Transverse colon (tissue), 4 donors: ENCODE measurements at regions not wholly inside any gene's neighbourhood (a gene's known extent, or its start where the extent isn't known, plus 50 kb on each side); places are given as distances from the start of the nearest gene placed in this dataset.

Experiments used
- DNase-seq: peaks from one replicate; pipeline ENCODE4 v3.0.0-alpha.2; 2019
- H3K27ac ChIP-seq, 4 donors: fragments of 200-600 bp; sonication (generic); 2 replicates each; pipeline ENCODE4 v1.5.1; 2016 to 2018; ENCODE audit warnings: inconsistent platforms in 4 of 4
- H3K27me3 ChIP-seq: fragments of 200-600 bp; sonication (generic); 2 replicates; pipeline ENCODE4 v1.5.1; 2017; ENCODE audit warnings: inconsistent platforms
- H3K36me3 ChIP-seq, 4 donors: fragments of 200-600 bp; sonication (generic); 2 replicates each; pipeline ENCODE4 v1.5.1; 2017 to 2019; ENCODE audit warnings: inconsistent platforms in 4 of 4
- H3K4me1 ChIP-seq, 4 donors: fragments of 200-600 bp; sonication (generic); 2 replicates each; pipeline ENCODE4 v1.5.1; 2017 to 2020; ENCODE audit warnings: inconsistent platforms in 4 of 4
- H3K4me3 ChIP-seq, 4 donors: fragments of 200-600 bp; sonication (generic); 1 replicate in 1 of 4; 2 replicates in 3 of 4; pipeline versions ENCODE4 v1.5.1 to v1.6.1; 2017 to 2019; ENCODE audit warnings: inconsistent platforms in 4 of 4
- H3K9me3 ChIP-seq, 2 donors: fragments of 200-600 bp; sonication (generic); 2 replicates each; pipeline ENCODE4 v1.5.1; 2017 to 2019; ENCODE audit warnings: inconsistent platforms in 2 of 2
- CTCF ChIP-seq, 5 experiments: fragments of 200-600 bp in 3 of 5; fragments of 450-650 bp in 2 of 5; sonication (generic) in 3 of 5; IDR thresholded peaks; 1 replicate in 2 of 5; 2 replicates in 3 of 5; pipeline ENCODE4 v1.5.1; 2016 to 2017; ENCODE audit warnings: antibody characterized with exemption in 5 of 5, inconsistent platforms in 3 of 5, mild to moderate bottlenecking in 2 of 5, moderate library complexity in 1 of 5
- EP300 ChIP-seq: sonication (generic); formaldehyde crosslinking; IDR thresholded peaks from one replicate; pipeline ENCODE4 v1.6.1; 2017; ENCODE audit warnings: antibody characterized with exemption, low read depth
- POLR2A ChIP-seq: fragments of 450-650 bp; IDR thresholded peaks from one replicate; pipeline ENCODE4 v1.6.1; 2016; ENCODE audit warnings: antibody characterized with exemption, mild to moderate bottlenecking, moderate library complexity
- POLR2AphosphoS5 ChIP-seq, 3 donors: sonication (generic); formaldehyde crosslinking; IDR thresholded peaks; one replicate each; pipeline ENCODE4 v1.6.1; 2016; ENCODE audit warnings: antibody characterized with exemption in 3 of 3
- WGBS, 2 donors: methylation state at CpG; one replicate each; pipeline ENCODE4 v1.1.5; 2018; ENCODE audit warnings: low coverage in 1 of 2; 5-methylcytosine and 5-hydroxymethylcytosine counted together
- in situ Hi-C, 4 donors: fragments of 200-750 bp; cut with MboI; loops; one replicate each; pipeline versions ENCODE4 v1.15.0 to v1.15.1; 2017; ENCODE audit warnings: low sequenced_read_pairs in 3 of 4, low pct_ligation_motif_present in 1 of 4, low pct_unique_long_range_greater_than_20kb in 1 of 4
- intact Hi-C: fragments of 100-400 bp; cut with DNase I; formaldehyde crosslinking; loops from one replicate; pipeline ENCODE4 v1.15.1; 2023; ENCODE audit warnings: low total_unique reads

DNA sequence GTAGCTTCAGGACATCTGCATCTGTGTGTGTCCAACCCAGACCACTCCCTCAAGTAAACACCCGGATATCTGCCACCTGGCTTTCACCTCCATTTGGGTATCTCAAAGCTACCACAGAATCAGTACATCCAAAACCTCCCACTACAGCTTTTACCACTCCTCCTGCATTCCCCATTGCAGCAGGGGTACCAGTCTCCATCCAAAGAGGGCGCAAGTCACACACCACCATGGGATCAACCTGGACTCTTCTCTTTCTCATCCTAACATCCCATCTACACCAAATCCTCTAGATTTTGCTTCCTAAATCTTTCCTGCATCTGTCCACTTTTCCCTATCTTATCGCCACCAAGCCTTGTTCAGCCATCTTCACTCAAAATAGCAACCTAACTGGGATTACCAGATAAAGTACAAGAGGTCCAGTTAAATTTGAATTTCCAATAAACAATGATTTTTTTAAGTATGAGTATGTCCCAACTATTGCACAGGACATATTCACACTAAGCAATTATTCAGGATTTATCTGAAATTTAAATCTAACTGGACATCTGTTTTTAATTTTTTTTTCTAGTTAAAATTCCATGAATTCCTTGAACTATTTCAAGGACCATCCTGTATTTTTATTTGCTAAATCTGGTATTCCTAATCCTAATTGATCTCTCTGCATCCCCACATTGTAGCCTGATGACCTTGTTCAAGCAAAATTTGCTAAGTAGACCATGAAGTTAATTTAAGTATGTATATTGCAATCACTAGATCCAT lies 164.3 kb upstream of the MLN start:
- Histone ChIP-seq H3K4me1 (no peaks in the 10 kb centered on the region), H3K9me3 (peaks cover 0 to 11% of the 10 kb centered on the region in 2 donors), H3K27ac (no peak overlapping the region), H3K27me3 (peaks cover 4% of the 10 kb centered on the region), H3K36me3 (no peaks in the 10 kb centered on the region), H3K4me3 (no peak overlapping the region)
- intact Hi-C loops = no loop called here
- TF ChIP-seq POLR2A = no peak
- TF ChIP-seq EP300 = no peak
- peak in 4 of 5 experiments; percentile 38 to 53 (median 44) for TF ChIP-seq CTCF (IDR thresholded peaks at IDR 0.05)
- no peak for TF ChIP-seq POLR2AphosphoS5 (IDR thresholded peaks at IDR 0.05)
- WGBS, 2 donors = 37 to 50% methylated on average over 2 to 3 of the region's 3 CpGs
- peak; percentile 37 for DNase-seq
- in situ Hi-C loops = no loop called here

- H3K27me3 ChIP-seq = no peaks in the 10 kb centered on the region
- in situ Hi-C loops (no loop called here), intact Hi-C loops (no loop called here)
- peaks cover 0 to 9% of the 10 kb centered on the region in 2 donors for H3K9me3 ChIP-seq
- H3K27ac ChIP-seq = no peak overlapping the region
- no peaks in the 10 kb centered on the region for H3K4me1 ChIP-seq
- TF ChIP-seq EP300 = no peak
- TF ChIP-seq POLR2A = no peak
- no peak for TF ChIP-seq POLR2AphosphoS5 (IDR thresholded peaks at IDR 0.05)
- no peak for TF ChIP-seq CTCF (IDR thresholded peaks at IDR 0.05)
- no peak overlapping the region for H3K4me3 ChIP-seq
- DNase-seq = no peak
- 62 to 88% methylated on average over 3 of the region's 3 CpGs for WGBS, 2 donors
- H3K36me3 ChIP-seq = no peaks in the 10 kb centered on the region
These were observed 163.5 kb upstream of the MLN start for GRCh38 chr6:33967265-33967767.

- no peak for TF ChIP-seq EP300
- no peak for TF ChIP-seq POLR2A
- TF ChIP-seq POLR2AphosphoS5 (IDR thresholded peaks at IDR 0.05) = no peak
- no peak for TF ChIP-seq CTCF (IDR thresholded peaks at IDR 0.05)
- intact Hi-C loops (no loop called here), in situ Hi-C loops (no loop called here)
- no peaks in the 10 kb centered on the region for H3K27me3 ChIP-seq
- H3K27ac ChIP-seq = no peak overlapping the region
- peaks cover 0 to 1% of the 10 kb centered on the region in 2 donors for H3K9me3 ChIP-seq
- DNase-seq = no peak
- H3K36me3 ChIP-seq = no peaks in the 10 kb centered on the region
- no peak overlapping the region for H3K4me3 ChIP-seq
- 77% methylated on average over 2 of the region's 2 CpGs; no CpG with 5 or more reads in 1 of the 2 donors for WGBS, 2 donors
- H3K4me1 ChIP-seq = no peaks in the 10 kb centered on the region
These were observed 162.7 kb upstream of the MLN start for GRCh38 chr6:33966536-33966935.

- H3K4me1 ChIP-seq = no peaks in the 10 kb centered on the region
- 92 to 100% methylated on average over 1 to 8 of the region's 8 CpGs for WGBS, 2 donors
- H3K27me3 ChIP-seq = no peaks in the 10 kb centered on the region
- no peaks in the 10 kb centered on the region for H3K9me3 ChIP-seq
- intact Hi-C loops = no loop called here
- no peak for DNase-seq
- TF ChIP-seq CTCF (IDR thresholded peaks at IDR 0.05) (no peak), POLR2AphosphoS5 (IDR thresholded peaks at IDR 0.05) (no peak), EP300 (no peak), POLR2A (no peak)
- in situ Hi-C loops = no loop called here
- H3K27ac ChIP-seq = no peak overlapping the region
- H3K36me3 ChIP-seq = no peaks in the 10 kb centered on the region
- H3K4me3 ChIP-seq = no peak overlapping the region
These were observed 162.0 kb upstream of the MLN start for GRCh38 chr6:33965766-33966165.
